ENCODE measurements at regions not wholly inside any gene's neighbourhood (a gene's known extent, or its start where the extent isn't known, plus 50 kb on each side); places are given as distances from the start of the nearest gene placed in this dataset.

GRCh38 chr12:17778242-17778641 lies 311.8 kb downstream of the RERGL start:
- H3K4me3 Mint-ChIP-seq: no peak overlapping the region
- Histone ChIP-seq H4K20me1 (ENCODE audit: control insufficient read depth, insufficient read depth, low read length, poor library complexity, severe bottlenecking) (no peaks in the 10 kb centered on the region), H3K36me3 (replicated peaks in 1 of 2; ENCODE audit: control extremely low read depth in 1 of 2, control insufficient read depth in 1 of 2, extremely low read depth in 1 of 2, insufficient read depth in 2 of 2, low read length in 1 of 2) (no peaks in the 10 kb centered on the region), H3K4me1 (ENCODE audit: control insufficient read depth in 2 of 2, insufficient read depth in 2 of 2, low read length in 2 of 2) (no peaks in the 10 kb centered on the region), H3K27ac (ENCODE audit: low read length in 2 of 2) (no peak overlapping the region), H3K9me3 (ENCODE audit: control extremely low read depth in 1 of 3, control insufficient read depth in 2 of 3, insufficient read depth in 1 of 3, low read length in 2 of 3) (no peaks in the 10 kb centered on the region), H3K4me3 (ENCODE audit: control extremely low read depth in 1 of 5, extremely low read depth in 1 of 5, insufficient read depth in 1 of 5, low read depth in 2 of 5, low read length in 4 of 5) (no peak overlapping the region), H3K9ac (ENCODE audit: low read length) (no peak overlapping the region), H3K79me2 (ENCODE audit: control insufficient read depth, insufficient read depth, low read length) (no peaks in the 10 kb centered on the region), H2AFZ (ENCODE audit: insufficient read depth, low read depth, low read length, poor library complexity, severe bottlenecking) (no peak overlapping the region), H3K27me3 (replicated peaks in 1 of 4; ENCODE audit: control extremely low read depth in 1 of 4, control insufficient read depth in 3 of 4, insufficient read depth in 4 of 4, low read length in 3 of 4) (no peaks in the 10 kb centered on the region), H3K4me2 (replicated peaks; ENCODE audit: low read depth, low read length, poor library complexity, severe bottlenecking) (no peak overlapping the region)
- ChIA-PET CTCF (no interaction called here), POLR2A (no interaction called here)
- TF ChIP-seq EZH2 (IDR thresholded peaks at IDR 0.05; ENCODE audit: borderline replicate concordance, insufficient read depth, low read depth, low read length, poor library complexity, severe bottlenecking): no peak
- TF ChIP-seq CTCF (IDR thresholded peaks at IDR 0.05): no peak
- H3K27ac Mint-ChIP-seq: no peak overlapping the region
- no peaks in the 10 kb centered on the region for H3K27me3 Mint-ChIP-seq
- ATAC-seq (ENCODE audit: low read depth): no peak
- peaks cover 7% of the 10 kb centered on the region for H3K9me3 Mint-ChIP-seq (ENCODE audit: insufficient read depth)
- H3K4me1 Mint-ChIP-seq: no peaks in the 10 kb centered on the region
- DNase-seq: no peak
- intact Hi-C loops (cut with micrococcal nuclease): no loop called here

GRCh38 chr12:17763366-17763765 lies 326.6 kb downstream of the RERGL start:
- ChIA-PET CTCF (no interaction called here), POLR2A (no interaction called here)
- Histone ChIP-seq H3K27me3 (replicated peaks in 1 of 4; ENCODE audit: control extremely low read depth in 1 of 4, control insufficient read depth in 3 of 4, insufficient read depth in 4 of 4, low read length in 3 of 4) (no peaks in the 10 kb centered on the region), H2AFZ (ENCODE audit: insufficient read depth, low read depth, low read length, poor library complexity, severe bottlenecking) (no peak overlapping the region), H3K36me3 (replicated peaks in 1 of 2; ENCODE audit: control extremely low read depth in 1 of 2, control insufficient read depth in 1 of 2, extremely low read depth in 1 of 2, insufficient read depth in 2 of 2, low read length in 1 of 2) (no peaks in the 10 kb centered on the region), H3K27ac (ENCODE audit: low read length in 2 of 2) (no peak overlapping the region), H3K9me3 (ENCODE audit: control extremely low read depth in 1 of 3, control insufficient read depth in 2 of 3, insufficient read depth in 1 of 3, low read length in 2 of 3) (peaks cover 0 to 7% (median 3%) of the 10 kb centered on the region in 3 donors), H4K20me1 (ENCODE audit: control insufficient read depth, insufficient read depth, low read length, poor library complexity, severe bottlenecking) (no peaks in the 10 kb centered on the region), H3K79me2 (ENCODE audit: control insufficient read depth, insufficient read depth, low read length) (no peaks in the 10 kb centered on the region), H3K4me1 (ENCODE audit: control insufficient read depth in 2 of 2, insufficient read depth in 2 of 2, low read length in 2 of 2) (no peaks in the 10 kb centered on the region), H3K4me2 (replicated peaks; ENCODE audit: low read depth, low read length, poor library complexity, severe bottlenecking) (no peak overlapping the region), H3K4me3 (ENCODE audit: control extremely low read depth in 1 of 5, extremely low read depth in 1 of 5, insufficient read depth in 1 of 5, low read depth in 2 of 5, low read length in 4 of 5) (no peak overlapping the region), H3K9ac (ENCODE audit: low read length) (no peak overlapping the region)
- intact Hi-C loops (cut with micrococcal nuclease): loop anchor here (5.0 kb wide), 1 partner anchor 74 kb away; no protein-coding TSS in a partner anchor
- Mint-ChIP-seq H3K4me1 (no peaks in the 10 kb centered on the region), H3K9me3 (ENCODE audit: insufficient read depth) (peaks cover 7% of the 10 kb centered on the region), H3K27ac (no peak overlapping the region), H3K4me3 (no peak overlapping the region), H3K27me3 (no peaks in the 10 kb centered on the region)
- TF ChIP-seq CTCF (IDR thresholded peaks at IDR 0.05) (no peak), EZH2 (IDR thresholded peaks at IDR 0.05; ENCODE audit: borderline replicate concordance, insufficient read depth, low read depth, low read length, poor library complexity, severe bottlenecking) (no peak)
- no peak for ATAC-seq (ENCODE audit: low read depth)
- no peak for DNase-seq
- no CpG with 5 or more reads among the region's 4 CpGs for WGBS (ENCODE audit: insufficient coverage)
